Colon (tissue), 2 donors: ENCODE measurements at regions not wholly inside any gene's neighbourhood (a gene's known extent, or its start where the extent isn't known, plus 50 kb on each side); places are given as distances from the start of the nearest gene placed in this dataset.

Experiments used
- FAIRE-seq: peaks from 2 replicates; lab custom pipeline; 2012; peaks lifted over from hg19 to GRCh38; lab: Jason Lieb, UNC
- donor health status: control.
- donor health status: control.

DNA sequence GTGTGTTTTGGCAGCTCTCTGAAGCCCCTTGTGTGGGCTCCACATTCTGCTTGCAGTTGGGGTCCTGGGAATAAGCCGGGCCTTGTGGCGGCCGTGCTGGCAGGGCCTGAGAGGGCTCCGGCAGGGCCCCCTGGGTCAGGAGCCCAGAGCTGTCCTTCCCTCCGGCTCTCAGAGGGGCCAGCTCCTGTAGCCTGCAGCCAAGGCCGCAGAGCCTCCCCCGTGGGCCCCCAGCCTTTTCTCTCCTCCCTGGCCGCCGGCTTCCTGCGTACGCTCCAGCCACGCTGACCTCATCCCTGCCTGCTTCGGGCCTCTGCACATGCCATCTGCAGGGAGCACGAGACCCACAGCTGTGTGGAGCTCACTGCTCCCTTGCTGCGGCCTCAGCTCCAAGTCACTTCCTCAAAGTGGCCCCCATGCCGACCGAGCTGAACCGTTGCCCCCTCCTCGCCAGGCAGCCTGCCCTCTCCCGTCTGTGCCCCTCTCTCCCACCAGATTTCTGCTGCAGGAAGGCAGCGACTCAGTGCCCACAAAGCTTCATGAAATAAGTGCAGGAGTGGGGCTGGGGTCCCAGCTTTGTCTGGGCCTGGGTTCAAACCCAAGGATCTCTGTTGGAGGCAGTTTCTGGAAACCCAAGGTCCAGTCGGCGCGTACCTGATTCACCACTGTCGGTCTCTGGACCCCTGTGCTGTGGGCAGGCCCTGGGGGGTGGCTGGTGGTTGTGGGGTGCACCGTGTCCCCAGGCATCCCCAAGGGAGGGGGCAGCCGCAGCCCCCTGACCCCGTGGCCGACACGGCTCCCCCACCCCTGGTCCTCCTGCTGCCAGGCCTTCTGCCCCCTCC lies 57.1 kb upstream of the NKX1-1 start:
- no peak for FAIRE-seq

DNA sequence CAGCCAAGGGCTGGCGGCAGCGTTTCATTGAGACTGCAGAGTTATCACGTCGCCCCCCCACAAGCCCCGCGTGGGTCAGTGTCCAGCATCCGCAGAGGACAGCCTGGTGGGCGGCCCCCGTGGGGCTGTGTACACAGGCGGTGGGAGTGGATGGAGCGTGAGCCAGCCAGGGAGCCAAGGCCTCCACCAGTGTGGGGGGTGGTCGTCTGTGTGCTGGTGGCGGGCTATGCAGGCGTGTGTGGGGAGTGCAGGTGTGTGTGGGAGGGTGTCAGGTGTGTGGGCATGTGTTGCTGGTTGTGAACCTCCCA lies 56.5 kb upstream of the NKX1-1 start:
- no peak for FAIRE-seq

DNA sequence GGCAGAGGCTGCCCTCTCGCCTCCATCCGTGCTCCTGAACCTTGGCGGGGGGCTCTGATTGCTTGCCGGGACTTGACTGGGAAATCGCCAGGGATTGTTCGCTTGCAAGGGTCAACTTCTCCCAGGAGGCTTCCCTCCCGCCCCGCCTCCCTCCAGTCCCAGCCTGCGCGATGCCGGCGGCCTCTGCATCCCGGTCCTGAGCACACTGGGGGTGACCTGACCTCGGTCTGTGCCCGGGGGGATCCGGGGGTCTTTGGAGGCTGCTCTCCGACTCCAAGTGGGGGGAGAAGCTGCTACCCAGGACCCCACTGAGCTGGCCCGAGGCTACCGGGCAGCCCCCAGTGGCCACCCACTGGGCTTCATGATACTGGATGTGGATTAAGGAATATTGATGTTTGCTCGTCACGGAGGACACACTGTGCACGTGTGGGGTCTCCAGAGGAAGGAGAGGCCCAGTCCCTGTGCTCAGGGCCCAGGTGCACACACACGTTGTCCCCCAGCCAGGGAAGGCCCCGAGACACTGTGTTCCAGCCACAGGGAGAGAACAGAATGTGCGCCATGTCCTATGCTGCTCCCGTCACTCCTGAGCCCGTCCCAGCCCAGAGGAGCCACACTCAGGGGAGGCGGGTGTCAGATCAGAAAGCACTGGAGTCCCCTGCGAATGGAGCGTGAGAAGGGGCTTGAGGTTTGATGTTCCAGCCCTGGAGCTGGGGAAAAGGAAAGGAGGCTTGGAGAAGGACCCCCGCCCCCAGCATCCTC lies 55.9 kb upstream of the NKX1-1 start:
- FAIRE-seq, result no peak

DNA sequence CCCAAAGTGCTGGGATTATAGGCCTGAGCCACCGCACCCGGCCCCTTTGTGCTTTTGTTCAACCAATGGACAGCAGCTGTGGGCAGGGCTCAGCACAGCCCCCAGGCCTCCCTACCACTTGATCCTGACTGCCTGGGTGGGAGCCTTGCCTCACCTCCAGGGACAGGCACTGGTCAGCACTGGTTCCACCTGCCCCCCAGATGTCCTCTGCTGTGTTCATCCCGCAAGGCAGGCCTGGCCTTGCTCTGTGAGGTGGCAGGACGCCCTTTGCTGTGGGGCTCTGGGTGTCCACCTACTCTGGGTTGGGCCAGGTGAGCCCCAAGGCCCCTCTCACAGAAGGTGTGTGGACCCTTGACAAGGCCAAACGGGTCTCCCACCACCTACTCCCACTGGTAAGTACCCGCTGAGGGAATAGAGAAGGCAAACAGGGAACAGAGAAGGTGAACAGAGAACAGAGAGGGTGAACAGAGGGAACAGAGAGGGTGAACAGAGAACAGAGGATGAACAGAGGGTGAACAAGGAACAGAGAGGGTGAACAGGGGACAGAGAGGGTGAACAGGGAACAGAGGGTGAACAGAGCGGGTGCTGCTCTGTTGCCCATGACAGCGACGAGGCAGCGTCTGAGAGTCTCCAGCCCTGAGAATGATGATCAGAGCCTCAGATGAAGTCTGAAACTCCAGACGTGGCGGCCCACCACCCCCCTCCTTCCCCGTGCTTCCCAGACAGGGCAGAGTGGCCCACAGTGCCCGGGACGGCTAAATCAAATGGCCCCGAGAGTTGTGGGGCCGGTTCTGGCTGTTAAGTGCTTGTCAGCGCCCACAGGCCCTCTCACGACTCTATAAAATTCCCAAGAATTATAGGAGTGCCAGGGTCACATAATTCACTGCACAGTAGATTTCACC lies 55.0 kb upstream of the NKX1-1 start:
- FAIRE-seq, result no peak

DNA sequence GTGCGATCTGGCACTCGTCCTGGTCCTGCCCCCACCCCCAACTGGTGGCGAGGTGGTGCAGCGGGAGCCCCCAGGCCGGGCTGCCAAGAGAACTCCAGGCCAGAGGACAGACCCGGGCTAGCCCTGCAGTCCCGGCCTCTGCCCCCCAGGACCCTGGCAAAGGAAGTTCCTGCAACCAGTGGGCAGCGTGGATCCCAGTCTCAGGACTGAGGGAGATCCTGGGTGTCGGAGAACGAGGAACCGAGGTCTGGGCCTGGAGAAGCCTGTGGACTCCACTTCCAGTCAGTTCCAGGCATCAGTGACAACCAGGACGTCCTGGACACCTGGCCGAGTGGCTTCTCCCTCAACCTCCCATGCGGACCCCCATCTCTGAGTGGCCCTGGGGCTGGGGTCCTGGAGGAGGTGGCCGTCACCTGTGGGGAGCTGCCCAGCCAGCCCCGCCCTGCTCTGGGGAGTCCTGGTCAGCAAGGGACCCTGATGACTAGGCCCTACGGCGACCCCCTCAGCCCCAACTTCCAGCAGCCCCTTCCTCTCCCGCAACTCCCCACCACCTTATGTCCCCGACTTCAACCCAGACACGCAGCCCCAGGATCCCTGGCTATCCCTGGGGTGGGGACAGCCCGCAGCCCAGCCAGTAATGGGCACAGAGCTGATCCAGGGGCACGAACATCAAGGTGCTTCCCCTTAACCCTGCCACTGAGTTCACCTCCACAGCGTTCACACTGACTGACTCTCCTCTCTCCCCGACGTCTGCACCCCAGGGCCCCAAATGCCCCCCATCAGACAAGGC lies 53.7 kb upstream of the NKX1-1 start:
- no peak for FAIRE-seq

DNA sequence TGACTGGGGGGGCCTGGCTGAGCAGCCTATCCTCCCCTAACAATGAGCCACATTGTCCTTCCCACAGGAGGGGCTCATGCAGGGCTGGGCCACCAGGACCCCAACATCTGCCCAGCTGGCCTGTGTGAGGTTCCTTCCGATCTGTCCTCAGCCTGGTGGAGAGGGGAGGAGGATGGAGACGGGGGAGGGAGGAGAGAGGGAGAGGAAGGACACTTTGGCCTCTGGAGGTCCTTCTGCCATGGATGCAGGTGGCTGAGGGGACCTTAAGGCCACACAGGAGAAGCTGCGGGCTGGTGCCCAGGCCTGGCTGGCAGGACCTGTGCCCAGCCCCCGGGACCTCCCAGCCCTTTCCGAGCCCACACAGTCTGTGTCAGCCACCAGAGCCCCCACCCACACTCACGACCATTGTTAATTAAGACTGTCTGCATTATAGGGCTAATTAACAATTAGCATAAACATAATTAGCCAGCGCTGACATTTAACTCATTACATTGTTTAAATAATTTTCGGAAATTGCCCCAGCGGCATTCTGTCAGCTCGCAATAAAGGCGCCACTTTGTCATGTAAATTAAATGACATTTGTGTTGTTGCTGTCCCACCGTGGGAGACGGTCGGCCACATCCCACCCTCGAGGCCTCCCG lies 53.0 kb upstream of the NKX1-1 start:
- no peak for FAIRE-seq

DNA sequence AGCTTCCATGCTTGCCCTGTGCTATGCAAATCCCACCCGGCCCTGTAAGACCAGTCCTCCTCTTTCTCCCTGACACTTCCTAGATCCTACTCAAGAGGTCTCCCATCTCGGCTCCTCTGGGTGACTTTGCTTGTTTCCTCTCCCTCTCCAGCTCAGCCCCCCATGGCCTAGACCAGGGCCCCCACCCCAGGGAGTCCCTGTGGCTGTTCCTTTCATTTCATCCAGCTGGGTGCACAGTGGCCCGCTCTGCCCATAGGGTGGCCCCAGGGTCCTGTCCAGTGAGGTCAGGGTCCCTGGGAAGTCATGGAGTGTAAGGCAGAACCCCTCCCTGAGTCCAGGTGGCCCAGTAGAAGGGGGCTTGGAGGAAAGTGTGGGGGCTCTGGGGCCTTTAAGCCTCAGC lies 52.3 kb upstream of the NKX1-1 start:
- no peak for FAIRE-seq
